GM06990 (cell line): ENCODE measurements at regions not wholly inside any gene's neighbourhood (a gene's known extent, or its start where the extent isn't known, plus 50 kb on each side); places are given as distances from the start of the nearest gene placed in this dataset.

Experiments used
- DNase-seq: peaks from one replicate; pipeline ENCODE4 v3.0.0-alpha.2; 2011; ENCODE audit not compliant: insufficient read length; ENCODE audit errors: extremely low read depth
- H3K27me3 ChIP-seq: replicated peaks from 2 replicates; pipeline ENCODE4 v1.6.0; 2011; ENCODE audit warnings: low read length; ENCODE audit not compliant: control insufficient read depth, insufficient read depth
- H3K36me3 ChIP-seq: 2 replicates; pipeline ENCODE4 v1.5.1; 2011; ENCODE audit warnings: low read length; ENCODE audit not compliant: control insufficient read depth, insufficient read depth
- H3K4me3 ChIP-seq: replicated peaks from 2 replicates; pipeline ENCODE4 v1.5.1; 2011; ENCODE audit warnings: low read depth, mild to moderate bottlenecking, control low read depth, low read length
- TF ChIP-seq, protein P1 (sequence below): IDR thresholded peaks from 2 replicates; pipeline ENCODE4 v1.5.1; 2011; ENCODE audit warnings: low read length, control low read depth, mild to moderate bottlenecking, inconsistent platforms; ENCODE audit not compliant: insufficient read depth, poor library complexity, severe bottlenecking

DNA sequence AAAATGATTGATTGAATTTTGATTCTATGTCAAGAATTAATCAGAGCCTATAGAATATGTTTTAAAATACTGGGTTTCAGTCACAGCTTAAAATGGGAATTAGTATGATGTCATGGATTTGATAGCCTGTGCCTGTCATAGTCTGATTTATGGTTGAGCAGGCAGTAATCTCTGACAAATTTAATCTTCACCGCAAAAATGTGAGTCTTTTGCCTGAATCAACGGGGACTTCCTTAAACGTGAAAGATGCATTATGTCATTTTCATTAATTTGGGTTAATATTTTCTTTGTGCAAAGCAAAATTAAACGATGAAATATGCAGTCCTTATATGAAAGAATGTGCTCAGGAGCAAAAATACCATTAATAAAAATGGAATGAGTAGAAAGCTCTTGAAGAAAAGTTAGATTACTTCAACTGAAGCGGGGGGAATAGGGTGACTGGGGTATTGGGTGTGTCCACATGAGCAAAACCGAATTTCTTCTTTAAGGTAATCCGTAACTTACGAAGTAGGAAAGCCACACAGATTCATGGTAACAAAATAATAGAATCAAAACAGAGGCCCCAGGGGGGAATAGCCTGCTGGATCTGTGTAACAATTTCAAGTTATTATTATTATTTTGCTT lies 339.6 kb upstream of the NOX3 start:
- DNase-seq: no peak
- Histone ChIP-seq H3K4me3 (no peak overlapping the region), H3K27me3 (no peaks in the 10 kb centered on the region), H3K36me3 (no peaks in the 10 kb centered on the region)
- TF ChIP-seq, protein P1, sequence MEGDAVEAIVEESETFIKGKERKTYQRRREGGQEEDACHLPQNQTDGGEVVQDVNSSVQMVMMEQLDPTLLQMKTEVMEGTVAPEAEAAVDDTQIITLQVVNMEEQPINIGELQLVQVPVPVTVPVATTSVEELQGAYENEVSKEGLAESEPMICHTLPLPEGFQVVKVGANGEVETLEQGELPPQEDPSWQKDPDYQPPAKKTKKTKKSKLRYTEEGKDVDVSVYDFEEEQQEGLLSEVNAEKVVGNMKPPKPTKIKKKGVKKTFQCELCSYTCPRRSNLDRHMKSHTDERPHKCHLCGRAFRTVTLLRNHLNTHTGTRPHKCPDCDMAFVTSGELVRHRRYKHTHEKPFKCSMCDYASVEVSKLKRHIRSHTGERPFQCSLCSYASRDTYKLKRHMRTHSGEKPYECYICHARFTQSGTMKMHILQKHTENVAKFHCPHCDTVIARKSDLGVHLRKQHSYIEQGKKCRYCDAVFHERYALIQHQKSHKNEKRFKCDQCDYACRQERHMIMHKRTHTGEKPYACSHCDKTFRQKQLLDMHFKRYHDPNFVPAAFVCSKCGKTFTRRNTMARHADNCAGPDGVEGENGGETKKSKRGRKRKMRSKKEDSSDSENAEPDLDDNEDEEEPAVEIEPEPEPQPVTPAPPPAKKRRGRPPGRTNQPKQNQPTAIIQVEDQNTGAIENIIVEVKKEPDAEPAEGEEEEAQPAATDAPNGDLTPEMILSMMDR: no peak

DNA sequence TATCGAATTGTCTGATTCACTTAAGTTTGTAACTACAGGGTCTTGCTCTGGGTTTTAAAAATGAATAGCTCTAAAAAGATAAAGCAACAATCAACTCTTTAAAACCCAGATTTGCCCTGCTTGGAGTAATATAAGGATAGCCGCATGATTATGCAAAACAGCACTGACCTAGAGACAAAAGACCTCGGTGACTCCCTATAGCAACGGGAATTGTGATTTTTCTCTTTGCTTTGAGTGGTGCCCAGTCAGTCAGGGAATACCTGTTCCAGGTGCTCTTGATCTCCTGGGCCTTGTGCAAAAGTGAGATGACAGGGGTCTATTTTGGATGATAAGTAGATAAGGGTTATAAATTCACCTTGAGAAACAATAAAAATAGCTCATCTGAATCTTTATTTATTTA lies 336.3 kb upstream of the NOX3 start:
- DNase-seq: no peak
- TF ChIP-seq, protein P1: no peak
- H3K27me3 ChIP-seq: no peaks in the 10 kb centered on the region
- no peak overlapping the region for H3K4me3 ChIP-seq
- H3K36me3 ChIP-seq: no peaks in the 10 kb centered on the region

DNA sequence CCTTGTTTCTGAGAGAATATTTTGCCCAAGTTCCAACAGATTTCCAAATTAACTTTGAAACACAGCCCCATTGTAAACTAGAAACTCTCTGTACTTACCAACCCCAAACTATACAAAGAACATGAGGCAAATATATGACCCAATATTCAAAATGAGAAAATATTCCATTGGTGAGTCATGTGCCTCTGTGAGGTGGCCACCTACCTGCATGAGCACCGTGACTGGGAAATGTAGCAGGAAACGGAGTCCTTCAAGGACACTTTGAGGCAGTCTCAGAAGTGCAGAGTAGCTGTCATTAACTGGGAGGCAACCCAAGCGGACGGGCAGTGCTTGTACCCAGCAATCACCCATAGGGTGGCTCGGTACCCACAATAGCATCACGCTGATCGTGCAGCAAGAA lies 335.5 kb upstream of the NOX3 start:
- Histone ChIP-seq H3K27me3 (no peaks in the 10 kb centered on the region), H3K4me3 (no peak overlapping the region), H3K36me3 (no peaks in the 10 kb centered on the region)
- no peak for DNase-seq
- TF ChIP-seq, protein P1: no peak

DNA sequence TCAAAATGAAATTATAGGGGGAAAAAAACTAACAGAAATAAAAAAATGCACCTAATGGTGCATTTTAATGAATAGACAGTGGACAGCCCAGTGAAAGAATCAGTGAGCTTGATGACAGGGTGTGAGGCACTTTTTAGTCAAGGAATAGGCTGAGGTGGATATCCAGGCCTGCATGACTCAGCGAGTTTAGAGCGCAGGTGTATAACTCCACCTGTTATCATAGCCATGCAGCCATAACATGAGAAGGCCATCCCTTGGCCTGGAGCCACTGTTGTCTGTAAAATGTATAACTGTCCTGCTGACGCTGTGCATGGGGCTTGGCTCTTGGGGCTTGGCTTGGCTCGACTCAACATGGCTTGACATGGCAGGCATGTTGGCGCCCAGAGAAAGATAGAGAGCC lies 331.5 kb upstream of the NOX3 start:
- Histone ChIP-seq H3K36me3 (no peaks in the 10 kb centered on the region), H3K27me3 (no peaks in the 10 kb centered on the region), H3K4me3 (no peak overlapping the region)
- DNase-seq: no peak
- TF ChIP-seq, protein P1: no peak

DNA sequence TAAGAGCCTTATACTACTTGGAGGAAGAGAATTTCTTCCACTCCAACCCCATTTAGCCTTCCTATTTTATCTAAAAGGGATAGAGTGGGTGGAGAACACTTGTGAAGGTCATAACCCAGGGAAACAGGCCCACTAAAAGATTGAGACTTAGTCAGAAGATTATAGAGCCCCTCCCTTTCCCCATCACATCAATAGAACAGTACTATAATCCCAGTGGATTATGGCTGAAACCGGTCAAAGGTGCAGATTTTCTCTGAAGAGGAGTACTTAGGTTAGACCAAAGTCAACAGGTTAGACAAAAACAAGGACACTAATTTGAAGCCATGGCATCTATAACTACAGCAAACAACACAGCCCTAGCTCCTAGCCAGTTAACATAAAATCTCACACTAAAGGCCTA lies 330.9 kb upstream of the NOX3 start:
- Histone ChIP-seq H3K36me3 (no peaks in the 10 kb centered on the region), H3K27me3 (no peaks in the 10 kb centered on the region), H3K4me3 (no peak overlapping the region)
- TF ChIP-seq, protein P1: no peak
- no peak for DNase-seq
